ENCODE measurements at regions not wholly inside any gene's neighbourhood (a gene's known extent, or its start where the extent isn't known, plus 50 kb on each side); places are given as distances from the start of the nearest gene placed in this dataset.

DNA sequence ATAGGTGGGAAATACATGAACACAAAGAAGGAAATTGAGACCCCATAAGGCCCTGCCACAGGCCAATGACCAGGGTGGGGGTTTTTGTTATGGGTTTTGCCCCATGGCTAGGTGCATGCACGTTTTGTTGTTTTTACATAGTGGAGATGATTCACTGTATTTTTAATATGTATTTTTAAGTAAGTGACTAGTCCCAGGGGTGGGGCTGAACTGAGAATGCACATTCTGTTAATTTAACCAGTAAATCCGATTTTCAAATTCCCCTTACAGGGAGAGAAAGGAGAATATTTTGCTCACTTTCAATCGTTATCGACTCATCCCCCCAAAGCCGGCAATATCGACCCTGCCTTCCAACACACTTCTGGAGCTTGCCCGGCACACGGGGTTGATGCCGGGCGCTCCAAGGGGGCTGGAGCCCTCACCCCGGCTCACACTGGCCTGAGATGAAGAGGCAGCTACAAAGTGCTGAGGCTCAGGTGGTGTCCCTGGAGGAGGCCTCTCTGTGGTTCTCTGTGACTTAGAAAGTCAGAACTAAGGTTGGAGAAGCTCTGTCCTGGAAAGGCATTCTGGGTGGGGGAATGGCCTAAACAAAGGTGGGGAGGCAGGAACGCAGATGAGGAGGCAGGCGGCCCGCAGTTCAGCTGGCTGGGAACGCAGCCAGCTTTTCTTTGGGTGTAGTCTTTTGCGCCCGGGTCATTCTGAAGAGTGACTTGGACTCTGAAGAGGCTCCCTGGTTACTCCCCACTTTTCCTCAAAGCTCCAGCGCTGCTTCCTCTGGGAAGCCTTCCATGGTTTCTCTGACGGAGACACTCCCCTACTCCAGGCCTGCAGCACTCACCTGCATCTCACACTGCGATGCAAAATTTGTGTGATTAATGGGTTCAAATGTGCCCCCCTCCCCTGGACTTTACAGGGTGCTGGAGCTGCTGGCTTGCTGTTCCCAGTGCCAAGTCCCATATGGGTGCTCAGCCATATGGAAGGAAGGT, 50.7 kb upstream of the DLK1 start:
- H3K27me3 ChIP-seq = no peaks in the 10 kb centered on the region
- TF ChIP-seq, protein P1, sequence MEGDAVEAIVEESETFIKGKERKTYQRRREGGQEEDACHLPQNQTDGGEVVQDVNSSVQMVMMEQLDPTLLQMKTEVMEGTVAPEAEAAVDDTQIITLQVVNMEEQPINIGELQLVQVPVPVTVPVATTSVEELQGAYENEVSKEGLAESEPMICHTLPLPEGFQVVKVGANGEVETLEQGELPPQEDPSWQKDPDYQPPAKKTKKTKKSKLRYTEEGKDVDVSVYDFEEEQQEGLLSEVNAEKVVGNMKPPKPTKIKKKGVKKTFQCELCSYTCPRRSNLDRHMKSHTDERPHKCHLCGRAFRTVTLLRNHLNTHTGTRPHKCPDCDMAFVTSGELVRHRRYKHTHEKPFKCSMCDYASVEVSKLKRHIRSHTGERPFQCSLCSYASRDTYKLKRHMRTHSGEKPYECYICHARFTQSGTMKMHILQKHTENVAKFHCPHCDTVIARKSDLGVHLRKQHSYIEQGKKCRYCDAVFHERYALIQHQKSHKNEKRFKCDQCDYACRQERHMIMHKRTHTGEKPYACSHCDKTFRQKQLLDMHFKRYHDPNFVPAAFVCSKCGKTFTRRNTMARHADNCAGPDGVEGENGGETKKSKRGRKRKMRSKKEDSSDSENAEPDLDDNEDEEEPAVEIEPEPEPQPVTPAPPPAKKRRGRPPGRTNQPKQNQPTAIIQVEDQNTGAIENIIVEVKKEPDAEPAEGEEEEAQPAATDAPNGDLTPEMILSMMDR (IDR thresholded peaks at IDR 0.05) = no peak
- no peak for TF ChIP-seq POLR2A (IDR thresholded peaks at IDR 0.05)
- no peaks in the 10 kb centered on the region for H3K9me3 ChIP-seq
- H3K4me1 ChIP-seq = peaks cover 0 to 15% of the 10 kb centered on the region in 2 donors
- no peaks in the 10 kb centered on the region for H3K36me3 ChIP-seq
- no peak overlapping the region for H3K4me3 ChIP-seq
- H3K27ac ChIP-seq = peak overlapping the region; percentile 73 to 80
- DNase-seq = no peak
- intact Hi-C loops (cut with DNase I; ENCODE audit: low total_unique reads) = no loop called here
